ENCODE measurements at regions not wholly inside any gene's neighbourhood (a gene's known extent, or its start where the extent isn't known, plus 50 kb on each side); places are given as distances from the start of the nearest gene placed in this dataset.

DNA sequence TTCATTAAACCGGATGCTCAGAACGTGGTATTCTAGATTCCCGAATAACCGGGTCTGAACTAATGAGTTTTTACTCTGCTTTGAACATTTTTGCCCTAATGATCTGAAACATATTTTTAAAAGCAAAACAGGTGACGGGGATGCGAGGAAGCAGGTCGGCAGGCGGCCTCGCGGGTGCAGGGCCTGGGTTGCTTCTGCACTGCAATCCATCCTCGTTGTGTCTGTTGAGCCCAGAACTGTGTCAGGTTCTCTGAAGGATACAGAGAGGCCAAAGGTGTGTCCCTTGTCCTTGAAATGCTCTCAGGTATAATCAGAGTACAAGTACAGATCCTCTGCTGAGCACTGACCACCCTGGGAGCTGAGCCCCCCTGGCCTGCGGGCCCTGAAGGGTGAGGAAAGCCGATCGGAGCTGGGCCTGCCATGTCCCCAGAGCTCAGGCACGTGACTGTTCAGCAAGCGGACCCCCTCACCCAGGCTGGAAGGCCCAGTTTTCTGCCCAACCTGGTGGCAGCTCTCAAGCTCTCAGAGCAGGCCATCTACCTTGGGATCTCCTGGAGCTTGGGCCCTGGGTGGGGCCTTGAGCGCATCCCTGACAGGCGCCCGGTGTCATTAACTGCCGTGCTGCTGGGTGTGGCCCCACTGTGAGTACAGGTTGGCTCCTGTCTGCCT, 151.8 kb downstream of the OLFM1 start:
- Mint-ChIP-seq H3K4me1 (peaks cover 0 to 2% (median 0%) of the 10 kb centered on the region in 4 donors), H3K27ac (no peak overlapping the region), H3K4me3 (no peak overlapping the region), H3K36me3 (no peaks in the 10 kb centered on the region), H3K9me3 (peaks cover 0 to 7% (median 3%) of the 10 kb centered on the region in 9 donors), H3K27me3 (peaks cover 0 to 15% (median 6%) of the 10 kb centered on the region in 5 donors)
- POLR2A ChIA-PET = no interaction called here
- no peak for ATAC-seq
- peak in 1 of 10 donors; percentile 14 for DNase-seq

DNA sequence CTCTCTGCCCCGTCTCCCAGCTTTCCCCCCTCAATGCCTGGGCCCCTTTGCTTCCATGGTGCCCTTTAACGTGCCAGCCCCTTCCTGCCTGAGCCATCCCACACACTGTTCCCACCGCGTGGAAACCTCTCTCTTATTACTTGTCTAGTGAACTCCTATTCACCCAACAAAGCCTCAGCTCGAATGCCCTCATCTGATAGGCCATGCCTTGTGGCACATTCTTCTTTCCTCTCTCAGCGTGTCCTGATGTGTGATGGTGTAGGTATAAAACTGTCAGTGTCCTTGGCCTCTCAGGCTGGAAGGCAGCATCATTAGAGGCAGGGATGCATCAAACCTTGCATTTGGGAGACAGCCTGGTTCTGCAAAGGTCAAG, 152.3 kb downstream of the OLFM1 start:
- Mint-ChIP-seq H3K36me3 (no peaks in the 10 kb centered on the region), H3K9me3 (peaks cover 0 to 2% (median under 1%) of the 10 kb centered on the region in 9 donors), H3K27ac (no peak overlapping the region), H3K4me1 (peaks cover 0 to 2% (median 0%) of the 10 kb centered on the region in 4 donors), H3K27me3 (peaks cover 0 to 17% (median 6%) of the 10 kb centered on the region in 5 donors), H3K4me3 (no peak overlapping the region)
- ATAC-seq = no peak
- no peak for DNase-seq
- POLR2A ChIA-PET = no interaction called here

DNA sequence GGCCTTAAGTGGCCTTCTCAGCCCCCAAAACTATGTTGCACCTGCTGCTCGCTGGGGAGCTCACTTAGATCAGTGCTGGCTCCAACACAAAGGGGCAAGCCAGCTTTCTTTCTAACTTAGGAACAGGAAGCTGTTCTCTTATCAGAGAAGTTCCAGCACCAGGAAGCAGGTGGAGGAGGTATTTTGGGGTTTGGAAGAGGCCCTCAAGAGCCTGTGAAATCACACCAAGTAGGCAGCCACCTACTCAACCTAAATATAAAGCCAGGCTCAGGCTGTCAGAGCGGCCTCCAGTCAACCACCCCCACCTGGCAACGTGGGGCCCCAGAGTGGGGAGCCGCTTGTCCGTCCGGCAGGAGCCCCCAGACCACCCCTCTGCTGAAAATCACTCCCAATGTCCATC, 152.8 kb downstream of the OLFM1 start:
- Mint-ChIP-seq H3K27me3 (peaks cover 3 to 22% (median 10%) of the 10 kb centered on the region in 5 donors), H3K4me3 (no peak overlapping the region), H3K27ac (no peak overlapping the region), H3K36me3 (no peaks in the 10 kb centered on the region), H3K4me1 (peaks cover 0 to 4% (median 0%) of the 10 kb centered on the region in 4 donors), H3K9me3 (peaks cover 0 to 2% (median 0%) of the 10 kb centered on the region in 9 donors)
- no peak for ATAC-seq
- DNase-seq = peak in 1 of 10 donors; percentile 30
- POLR2A ChIA-PET = no interaction called here

DNA sequence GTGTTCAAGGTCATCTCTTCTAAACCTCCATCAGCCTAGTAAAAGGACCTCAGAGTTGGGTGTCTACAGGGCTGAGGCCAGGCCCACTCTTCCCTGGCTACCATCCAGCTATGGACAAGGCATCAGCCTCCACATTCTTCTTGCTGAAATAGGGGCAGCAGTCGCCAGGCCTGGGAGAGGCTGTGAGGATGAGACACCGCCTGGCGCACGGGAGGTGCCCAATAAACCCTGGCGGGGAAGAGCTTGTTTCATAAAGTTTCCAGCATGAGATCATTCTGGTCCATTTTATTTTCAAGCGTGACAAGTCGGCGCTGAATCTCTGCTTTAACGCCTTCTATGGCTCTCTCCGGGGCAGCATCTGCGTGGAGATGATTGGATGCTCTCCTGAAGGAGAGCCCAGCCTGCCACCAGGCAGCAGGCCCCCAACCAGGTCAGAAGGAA, 153.4 kb downstream of the OLFM1 start:
- Mint-ChIP-seq H3K36me3 (no peaks in the 10 kb centered on the region), H3K27ac (no peak overlapping the region), H3K9me3 (peaks cover 0 to 2% (median 0%) of the 10 kb centered on the region in 9 donors), H3K4me3 (no peak overlapping the region), H3K4me1 (peaks cover 0 to 4% (median 0%) of the 10 kb centered on the region in 4 donors), H3K27me3 (peaks cover 4 to 29% (median 12%) of the 10 kb centered on the region in 5 donors)
- POLR2A ChIA-PET = no interaction called here
- no peak for ATAC-seq
- peak in 1 of 10 donors; percentile 9 for DNase-seq

DNA sequence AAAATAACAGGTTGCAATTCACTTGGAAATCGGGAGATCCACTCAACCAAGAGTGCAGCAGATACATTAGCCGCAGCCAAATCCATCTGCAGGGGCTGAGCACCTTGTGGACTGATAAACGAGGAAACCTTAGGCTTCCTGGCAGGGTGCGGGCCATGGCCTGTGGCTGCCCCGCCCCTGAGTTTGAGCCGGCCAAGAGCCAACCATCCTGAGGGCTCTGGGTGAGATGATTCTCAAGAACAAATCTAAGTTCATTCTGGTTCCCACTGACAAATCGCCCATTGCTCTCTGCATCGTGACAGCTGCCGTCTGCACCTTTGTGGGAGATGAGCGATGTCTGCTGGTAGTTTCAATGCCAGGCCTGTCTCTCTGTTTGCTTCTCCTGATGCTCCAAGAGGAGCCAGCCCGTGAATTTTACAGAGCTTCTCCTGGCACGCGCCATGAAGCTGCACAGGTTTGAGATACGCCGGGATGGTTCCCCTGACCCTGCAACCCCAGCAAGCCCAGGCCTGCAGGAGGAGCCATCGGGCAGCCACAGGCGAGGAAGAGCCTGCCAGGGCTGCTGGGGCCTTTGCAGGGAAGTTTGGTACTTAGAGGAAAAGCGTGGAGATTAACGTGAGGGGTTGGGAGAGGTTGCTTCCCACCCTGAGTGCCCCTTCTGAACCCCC, 154.0 kb downstream of the OLFM1 start:
- Mint-ChIP-seq H3K4me1 (peaks cover 0 to 4% (median 0%) of the 10 kb centered on the region in 4 donors), H3K4me3 (no peak overlapping the region), H3K36me3 (no peaks in the 10 kb centered on the region), H3K27ac (no peak overlapping the region), H3K9me3 (peaks cover 0 to 2% (median 0%) of the 10 kb centered on the region in 9 donors), H3K27me3 (peaks cover 4 to 35% (median 18%) of the 10 kb centered on the region in 5 donors)
- DNase-seq = peak in 1 of 10 donors; percentile 31
- ATAC-seq = no peak
- POLR2A ChIA-PET = no interaction called here

DNA sequence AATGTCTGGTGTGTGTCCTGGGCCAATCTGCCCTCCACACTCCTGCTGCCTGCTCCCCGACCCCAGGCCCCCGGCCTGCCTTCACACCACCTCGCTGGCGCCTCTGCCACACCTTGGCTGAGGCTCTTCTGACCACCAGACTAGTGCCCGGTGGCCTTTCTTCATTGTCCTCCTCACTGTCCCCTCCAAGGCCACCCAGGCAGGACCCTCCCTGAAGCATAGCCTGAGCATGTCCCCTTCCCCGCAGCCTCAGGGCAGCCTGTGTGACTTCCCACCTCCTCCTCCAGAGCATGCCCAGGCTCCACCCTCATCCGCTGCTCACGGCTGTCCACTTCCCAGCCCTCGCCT, 154.6 kb downstream of the OLFM1 start:
- peaks cover 4 to 40% (median 19%) of the 10 kb centered on the region in 5 donors for H3K27me3 Mint-ChIP-seq
- H3K27ac Mint-ChIP-seq = no peak overlapping the region
- no peaks in the 10 kb centered on the region for H3K36me3 Mint-ChIP-seq
- H3K9me3 Mint-ChIP-seq = peaks cover 0 to 2% (median 0%) of the 10 kb centered on the region in 9 donors
- no peak for ATAC-seq
- POLR2A ChIA-PET = no interaction called here
- H3K4me1 Mint-ChIP-seq = peaks cover 0 to 4% (median 0%) of the 10 kb centered on the region in 4 donors
- peak in 1 of 10 donors; percentile 44 for DNase-seq
- H3K4me3 Mint-ChIP-seq = no peak overlapping the region

DNA sequence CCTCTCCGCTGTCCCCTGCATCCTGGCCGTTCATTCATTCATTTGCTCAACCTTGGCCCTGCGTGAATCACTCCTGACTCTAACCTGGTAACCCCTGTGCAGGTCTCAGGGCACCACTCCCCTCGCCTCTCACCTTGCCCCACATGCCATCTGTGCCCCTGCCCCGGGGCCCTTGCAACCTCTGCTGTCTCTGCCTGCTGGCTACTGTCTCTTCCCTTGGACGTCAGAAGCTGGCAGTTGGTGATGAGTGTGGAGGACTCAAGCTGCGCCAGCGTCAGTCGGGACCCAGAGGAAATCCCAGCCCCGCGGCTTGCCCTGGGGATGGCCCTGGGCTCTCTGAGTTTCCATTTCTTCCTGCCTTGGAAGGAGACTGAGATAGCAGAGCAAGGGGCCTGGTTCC, 154.9 kb downstream of the OLFM1 start:
- Mint-ChIP-seq H3K27ac (no peak overlapping the region), H3K4me1 (peaks cover 0 to 4% (median 0%) of the 10 kb centered on the region in 4 donors), H3K27me3 (peaks cover 4 to 44% (median 19%) of the 10 kb centered on the region in 5 donors), H3K36me3 (no peaks in the 10 kb centered on the region), H3K4me3 (no peak overlapping the region), H3K9me3 (peaks cover 0 to 2% (median 0%) of the 10 kb centered on the region in 9 donors)
- POLR2A ChIA-PET = no interaction called here
- peak in 2 of 10 donors; percentile 1 to 45 for DNase-seq
- no peak for ATAC-seq

DNA sequence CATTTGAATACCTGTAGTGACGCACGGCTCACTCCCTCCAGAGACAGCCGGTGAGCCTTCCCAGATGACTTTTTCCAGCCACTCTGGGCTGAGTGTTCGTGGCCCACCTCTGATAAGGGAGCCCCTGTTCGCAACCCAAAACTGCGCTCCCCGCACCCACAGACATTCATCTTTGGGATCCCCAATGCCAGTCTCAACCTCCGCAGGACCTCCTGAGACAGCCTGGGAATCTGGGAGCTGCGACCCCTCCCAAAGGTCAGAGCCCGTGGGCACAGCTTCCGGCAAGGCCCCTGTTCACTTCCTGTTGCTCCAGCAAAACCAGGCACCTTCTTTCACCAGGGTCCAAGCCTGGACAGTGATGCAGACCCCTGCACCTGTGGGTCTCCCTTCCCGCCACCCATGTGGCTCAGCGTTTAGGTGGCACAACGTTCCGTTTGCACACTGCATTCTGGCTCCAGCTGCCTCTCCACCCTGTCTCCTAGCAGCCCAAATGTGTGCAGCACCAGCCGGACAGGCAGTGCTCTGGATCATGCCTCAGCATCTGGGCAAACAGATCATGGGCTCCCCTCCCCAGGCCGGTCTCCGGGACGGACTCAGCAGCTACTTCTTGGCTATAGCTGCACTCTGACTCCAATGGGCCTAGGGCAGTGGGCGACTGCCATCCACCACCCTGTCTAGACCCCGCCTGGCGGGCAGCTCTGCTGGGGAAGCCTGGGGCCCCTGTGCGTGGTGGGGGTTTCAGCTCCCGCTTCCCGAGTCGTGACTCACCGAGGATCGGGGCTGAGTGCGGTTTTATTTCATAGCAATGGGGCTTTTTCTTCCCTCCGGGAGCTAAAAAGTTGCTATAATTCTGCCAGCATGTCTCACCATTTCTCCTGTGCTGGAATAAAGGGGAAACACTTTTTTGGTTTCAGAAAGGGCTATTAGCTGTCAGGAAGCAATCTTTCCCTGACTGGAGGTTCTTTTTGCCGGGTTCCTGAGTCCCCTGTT, 156.0 kb downstream of the OLFM1 start:
- no peak for DNase-seq
- ATAC-seq = no peak
- no peaks in the 10 kb centered on the region for H3K36me3 Mint-ChIP-seq
- H3K27me3 Mint-ChIP-seq = peaks cover 4 to 46% (median 22%) of the 10 kb centered on the region in 5 donors
- H3K27ac Mint-ChIP-seq = no peak overlapping the region
- peaks cover 0 to 2% (median 0%) of the 10 kb centered on the region in 9 donors for H3K9me3 Mint-ChIP-seq
- H3K4me1 Mint-ChIP-seq = peaks cover 0 to 4% (median 0%) of the 10 kb centered on the region in 4 donors
- POLR2A ChIA-PET = no interaction called here
- H3K4me3 Mint-ChIP-seq = no peak overlapping the region

DNA sequence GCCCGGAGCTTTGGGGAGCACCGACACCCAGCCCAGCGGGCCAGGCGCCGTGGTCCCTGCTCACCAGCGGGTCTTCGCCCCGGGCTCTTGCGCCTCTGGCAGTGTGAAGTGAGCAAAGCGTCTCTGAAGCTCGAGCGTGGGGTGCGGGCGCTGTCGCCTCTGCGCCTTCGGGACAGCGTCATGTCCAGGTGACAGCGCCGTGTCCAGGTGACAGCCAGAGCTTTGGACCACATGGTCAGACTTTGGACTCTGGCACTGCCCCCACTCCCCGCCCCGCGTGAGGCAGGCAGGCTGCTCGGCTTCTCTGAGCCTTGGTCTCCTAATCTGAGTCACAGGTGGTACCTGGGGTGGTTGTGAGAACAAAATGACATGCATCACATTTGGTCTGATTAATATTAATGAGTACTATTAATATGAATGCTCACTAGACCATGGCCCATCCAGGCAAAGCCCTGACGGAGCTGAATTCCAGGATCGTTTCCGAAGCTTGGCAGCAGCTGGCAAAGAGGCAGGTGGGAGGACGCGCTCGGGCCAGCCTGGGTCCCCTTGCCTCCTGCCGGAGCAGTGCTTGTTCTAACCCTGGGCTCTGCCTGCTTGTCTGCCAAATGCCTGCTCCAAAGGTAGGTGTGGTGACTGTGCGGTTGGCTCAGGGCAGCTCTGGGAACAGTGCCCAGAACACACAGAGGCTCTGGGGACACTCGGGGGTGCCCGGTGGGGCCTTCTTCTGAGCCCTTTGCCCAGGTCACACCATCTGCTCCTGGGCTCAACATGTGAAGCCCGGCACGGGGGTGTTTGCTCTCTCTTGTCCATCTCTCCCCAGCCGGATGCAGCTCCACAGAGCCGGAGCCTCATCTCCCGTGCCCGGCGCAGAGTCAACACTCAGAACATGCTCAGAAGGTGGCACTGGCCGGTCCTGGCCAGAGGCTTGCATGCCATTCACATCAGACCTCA, 157.1 kb downstream of the OLFM1 start:
- POLR2A ChIA-PET = no interaction called here
- H3K36me3 Mint-ChIP-seq = no peaks in the 10 kb centered on the region
- no peak overlapping the region for H3K27ac Mint-ChIP-seq
- no peak for ATAC-seq
- peak in 1 of 10 donors; percentile 52 for DNase-seq
- no peak overlapping the region for H3K4me3 Mint-ChIP-seq
- peaks cover 4 to 46% (median 22%) of the 10 kb centered on the region in 5 donors for H3K27me3 Mint-ChIP-seq
- peaks cover 0 to 4% (median 0%) of the 10 kb centered on the region in 4 donors for H3K4me1 Mint-ChIP-seq
- peaks cover 0 to 2% (median 0%) of the 10 kb centered on the region in 9 donors for H3K9me3 Mint-ChIP-seq

DNA sequence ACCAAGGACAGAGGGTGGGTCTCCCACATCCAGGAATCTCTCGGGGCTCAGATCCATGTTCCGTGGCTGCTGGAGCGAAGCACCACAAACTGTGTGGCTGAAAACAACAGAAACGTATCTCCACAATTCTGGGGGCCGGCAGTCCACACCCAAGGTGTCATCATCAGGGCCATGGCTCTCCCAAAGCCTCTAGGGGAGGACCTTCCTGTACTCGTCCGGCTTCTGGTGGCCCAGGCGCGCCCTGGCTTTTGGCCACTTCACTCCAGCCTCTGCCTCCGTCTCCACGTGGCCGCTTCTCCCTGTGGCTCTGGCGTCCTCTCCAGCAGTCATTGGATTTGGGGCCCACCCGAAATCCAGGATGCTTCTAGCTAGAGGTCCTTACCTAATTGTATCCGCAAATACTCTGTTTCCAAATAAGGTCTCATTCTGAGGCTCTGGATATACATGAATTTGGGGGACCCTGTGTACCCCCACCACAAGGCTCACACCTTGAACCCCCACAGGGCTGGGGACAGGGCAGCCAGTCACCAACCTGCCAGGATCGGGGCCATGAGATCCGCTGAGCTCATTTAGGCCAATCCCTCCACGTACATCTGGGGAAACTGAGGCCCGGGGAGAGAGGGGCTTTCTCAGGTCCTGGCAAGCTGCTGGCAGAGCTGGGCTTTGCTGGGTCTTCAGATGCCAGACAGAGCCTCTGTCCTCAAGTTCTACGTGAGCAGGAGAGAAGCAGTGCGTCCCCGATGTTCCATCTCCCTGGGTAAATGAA, 158.2 kb downstream of the OLFM1 start:
- peaks cover 4 to 46% (median 19%) of the 10 kb centered on the region in 5 donors for H3K27me3 Mint-ChIP-seq
- DNase-seq (peak in 1 of 10 donors; percentile 51), ATAC-seq (no peak)
- H3K27ac Mint-ChIP-seq = no peak overlapping the region
- H3K36me3 Mint-ChIP-seq = no peaks in the 10 kb centered on the region
- H3K4me3 Mint-ChIP-seq = no peak overlapping the region
- H3K4me1 Mint-ChIP-seq = peaks cover 0 to 1% (median 0%) of the 10 kb centered on the region in 4 donors
- POLR2A ChIA-PET = no interaction called here
- H3K9me3 Mint-ChIP-seq = no peaks in the 10 kb centered on the region

Measured in naive thymus-derived CD8-positive, alpha-beta T cell (primary cell).